ENCODE measurements at regions not wholly inside any gene's neighbourhood (a gene's known extent, or its start where the extent isn't known, plus 50 kb on each side); places are given as distances from the start of the nearest gene placed in this dataset.

DNA sequence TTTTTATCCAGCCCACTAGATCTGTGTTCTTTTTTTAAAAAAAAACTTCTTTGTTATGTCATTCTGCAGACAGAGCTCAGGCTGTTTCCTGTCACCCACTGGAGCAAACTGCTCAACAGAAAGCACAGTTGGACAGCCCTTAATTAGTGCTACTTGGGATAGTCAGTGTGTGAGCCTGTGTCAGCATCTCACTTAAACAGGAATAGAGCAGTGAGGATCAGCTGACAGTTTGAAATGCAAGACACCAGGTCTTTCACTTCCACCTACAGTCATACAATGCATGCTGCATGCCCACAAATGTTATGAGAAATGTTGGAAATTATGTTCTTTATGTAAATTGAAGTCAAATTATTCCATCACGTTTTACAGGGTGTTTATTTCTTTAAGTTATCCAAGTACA, 174.9 kb downstream of the NR4A2 start:
- TF ChIP-seq CTCF (IDR thresholded peaks at IDR 0.05) (no peak), POLR2A (IDR thresholded peaks at IDR 0.05) (no peak)

Measured in testis (tissue), 2 donors.